ENCODE measurements at regions not wholly inside any gene's neighbourhood (a gene's known extent, or its start where the extent isn't known, plus 50 kb on each side); places are given as distances from the start of the nearest gene placed in this dataset.

DNA sequence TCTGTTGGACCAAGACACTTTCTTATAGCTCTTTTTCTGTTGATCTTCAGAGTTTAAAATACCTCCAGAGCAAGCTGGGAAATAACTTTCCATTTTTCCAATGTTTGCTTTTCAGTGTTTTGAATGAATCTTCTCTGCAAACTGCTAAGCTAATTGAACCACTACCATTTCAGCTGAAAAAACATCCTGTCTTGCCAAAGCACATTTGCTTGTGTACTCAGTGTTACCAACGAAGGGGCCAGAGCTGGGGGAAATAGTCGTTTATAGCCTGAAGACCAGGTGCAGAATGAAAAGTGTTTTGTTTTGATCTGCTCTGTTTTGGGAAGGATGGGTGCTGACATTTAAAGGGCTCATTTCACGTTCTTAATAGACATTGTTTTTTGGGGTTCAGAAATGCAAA is 88.4 kb upstream of the CLNK start:
- no peak overlapping the region for H3K27ac ChIP-seq (ENCODE audit: low read depth, low read length, poor library complexity, severe bottlenecking)
- intact Hi-C loops (cut with micrococcal nuclease; ENCODE audit: unreplicated experiment), result no loop called here
- H3K27me3 ChIP-seq (replicated peaks; ENCODE audit: insufficient read depth, low read depth, low read length, poor library complexity), result no peaks in the 10 kb centered on the region
- CTCF ChIA-PET, result no interaction called here
- H3K4me3 ChIP-seq (ENCODE audit: low read depth, low read length, poor library complexity, severe bottlenecking), result no peak overlapping the region
- H3K4me1 ChIP-seq (ENCODE audit: insufficient read depth, low read length, poor library complexity, severe bottlenecking), result no peaks in the 10 kb centered on the region
- POLR2A ChIA-PET (ENCODE audit: low non-redundant PET), result no interaction called here
- H3K36me3 ChIP-seq (ENCODE audit: insufficient read depth, low read length, poor library complexity, severe bottlenecking), result no peaks in the 10 kb centered on the region
- peaks cover 40% of the 10 kb centered on the region for H3K9me3 ChIP-seq (ENCODE audit: low read depth, low read length, poor library complexity, severe bottlenecking)
- BruUV-seq (replicated peaks), result no TSS peak
- TF ChIP-seq EZH2 (IDR thresholded peaks at IDR 0.05; ENCODE audit: borderline replicate concordance, low read depth, low read length, poor library complexity, severe bottlenecking), result no peak
- TF ChIP-seq, protein P1, sequence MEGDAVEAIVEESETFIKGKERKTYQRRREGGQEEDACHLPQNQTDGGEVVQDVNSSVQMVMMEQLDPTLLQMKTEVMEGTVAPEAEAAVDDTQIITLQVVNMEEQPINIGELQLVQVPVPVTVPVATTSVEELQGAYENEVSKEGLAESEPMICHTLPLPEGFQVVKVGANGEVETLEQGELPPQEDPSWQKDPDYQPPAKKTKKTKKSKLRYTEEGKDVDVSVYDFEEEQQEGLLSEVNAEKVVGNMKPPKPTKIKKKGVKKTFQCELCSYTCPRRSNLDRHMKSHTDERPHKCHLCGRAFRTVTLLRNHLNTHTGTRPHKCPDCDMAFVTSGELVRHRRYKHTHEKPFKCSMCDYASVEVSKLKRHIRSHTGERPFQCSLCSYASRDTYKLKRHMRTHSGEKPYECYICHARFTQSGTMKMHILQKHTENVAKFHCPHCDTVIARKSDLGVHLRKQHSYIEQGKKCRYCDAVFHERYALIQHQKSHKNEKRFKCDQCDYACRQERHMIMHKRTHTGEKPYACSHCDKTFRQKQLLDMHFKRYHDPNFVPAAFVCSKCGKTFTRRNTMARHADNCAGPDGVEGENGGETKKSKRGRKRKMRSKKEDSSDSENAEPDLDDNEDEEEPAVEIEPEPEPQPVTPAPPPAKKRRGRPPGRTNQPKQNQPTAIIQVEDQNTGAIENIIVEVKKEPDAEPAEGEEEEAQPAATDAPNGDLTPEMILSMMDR (conservative IDR thresholded peaks at IDR 0.05; ENCODE audit: low read depth, low read length), result no peak
- DNase-seq (ENCODE audit: low spot score), result no peak

DNA sequence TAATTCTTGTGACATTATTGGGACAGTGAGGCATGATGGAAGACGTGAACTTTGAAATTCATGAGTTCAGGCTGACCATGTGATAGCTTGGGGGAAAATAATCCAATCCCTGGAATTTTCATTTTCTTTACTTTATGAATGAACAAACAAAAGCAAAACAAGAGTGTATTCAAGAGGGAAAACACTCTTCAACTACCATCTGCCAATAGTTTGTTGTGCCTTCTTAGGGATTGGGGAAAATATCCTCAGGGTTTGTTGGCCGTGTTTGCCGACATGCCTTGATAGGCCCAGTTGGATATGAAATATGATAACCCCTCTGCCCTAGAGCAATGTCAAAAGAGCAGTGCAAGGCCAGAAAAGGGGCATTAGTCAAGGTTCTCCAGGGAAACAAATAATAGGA is 80.8 kb upstream of the CLNK start:
- Histone ChIP-seq H3K36me3 (ENCODE audit: insufficient read depth, low read length, poor library complexity, severe bottlenecking) (no peaks in the 10 kb centered on the region), H3K4me3 (ENCODE audit: low read depth, low read length, poor library complexity, severe bottlenecking) (no peak overlapping the region), H3K27ac (ENCODE audit: low read depth, low read length, poor library complexity, severe bottlenecking) (no peak overlapping the region), H3K27me3 (replicated peaks; ENCODE audit: insufficient read depth, low read depth, low read length, poor library complexity) (no peaks in the 10 kb centered on the region), H3K9me3 (ENCODE audit: low read depth, low read length, poor library complexity, severe bottlenecking) (peaks cover 55% of the 10 kb centered on the region), H3K4me1 (ENCODE audit: insufficient read depth, low read length, poor library complexity, severe bottlenecking) (no peaks in the 10 kb centered on the region)
- no peak for TF ChIP-seq EZH2 (IDR thresholded peaks at IDR 0.05; ENCODE audit: borderline replicate concordance, low read depth, low read length, poor library complexity, severe bottlenecking)
- TF ChIP-seq, protein P1 (conservative IDR thresholded peaks at IDR 0.05; ENCODE audit: low read depth, low read length), result no peak
- POLR2A ChIA-PET (ENCODE audit: low non-redundant PET), result no interaction called here
- BruUV-seq (replicated peaks), result no TSS peak
- intact Hi-C loops (cut with micrococcal nuclease; ENCODE audit: unreplicated experiment), result no loop called here
- CTCF ChIA-PET, result no interaction called here
- no peak for DNase-seq (ENCODE audit: low spot score)

DNA sequence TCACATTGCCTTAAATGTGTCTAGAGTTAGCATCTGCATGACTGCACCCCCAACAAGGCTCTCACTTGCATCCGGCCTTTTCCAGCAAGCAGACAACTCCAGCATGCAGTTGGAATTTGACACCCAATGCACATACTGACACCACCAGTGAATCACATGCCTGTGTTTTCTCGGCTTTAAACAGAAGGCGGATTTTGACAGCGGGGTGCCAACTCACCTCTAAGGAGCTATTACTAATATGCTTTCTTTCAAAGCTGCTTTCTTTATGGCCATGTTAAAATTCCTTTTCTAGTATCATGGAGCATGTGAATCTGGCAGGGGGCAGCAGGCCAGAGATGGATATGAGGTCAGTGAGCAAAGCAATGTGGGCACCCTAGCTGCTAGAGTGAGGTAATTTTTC is 78.0 kb upstream of the CLNK start:
- no peak overlapping the region for H3K4me3 ChIP-seq (ENCODE audit: low read depth, low read length, poor library complexity, severe bottlenecking)
- TF ChIP-seq, protein P1 (conservative IDR thresholded peaks at IDR 0.05; ENCODE audit: low read depth, low read length), result no peak
- BruUV-seq (replicated peaks), result no TSS peak
- H3K4me1 ChIP-seq (ENCODE audit: insufficient read depth, low read length, poor library complexity, severe bottlenecking), result no peaks in the 10 kb centered on the region
- H3K36me3 ChIP-seq (ENCODE audit: insufficient read depth, low read length, poor library complexity, severe bottlenecking), result no peaks in the 10 kb centered on the region
- CTCF ChIA-PET, result no interaction called here
- peaks cover 51% of the 10 kb centered on the region for H3K9me3 ChIP-seq (ENCODE audit: low read depth, low read length, poor library complexity, severe bottlenecking)
- no peak overlapping the region for H3K27ac ChIP-seq (ENCODE audit: low read depth, low read length, poor library complexity, severe bottlenecking)
- POLR2A ChIA-PET (ENCODE audit: low non-redundant PET), result no interaction called here
- intact Hi-C loops (cut with micrococcal nuclease; ENCODE audit: unreplicated experiment), result no loop called here
- no peak for DNase-seq (ENCODE audit: low spot score)
- no peaks in the 10 kb centered on the region for H3K27me3 ChIP-seq (replicated peaks; ENCODE audit: insufficient read depth, low read depth, low read length, poor library complexity)

Data from A673 (cell line).